ENCODE measurements at regions not wholly inside any gene's neighbourhood (a gene's known extent, or its start where the extent isn't known, plus 50 kb on each side); places are given as distances from the start of the nearest gene placed in this dataset. TPM values are rescaled to one million over a fixed set of nuclear protein-coding genes. Genes with fewer than 3 reads are reported as not detected.
"Not testable (repeated sequence)": the region's sequence is repeated elsewhere in the genome, so short reads cannot be mapped to it uniquely, and the experiment has no call there.

DNA sequence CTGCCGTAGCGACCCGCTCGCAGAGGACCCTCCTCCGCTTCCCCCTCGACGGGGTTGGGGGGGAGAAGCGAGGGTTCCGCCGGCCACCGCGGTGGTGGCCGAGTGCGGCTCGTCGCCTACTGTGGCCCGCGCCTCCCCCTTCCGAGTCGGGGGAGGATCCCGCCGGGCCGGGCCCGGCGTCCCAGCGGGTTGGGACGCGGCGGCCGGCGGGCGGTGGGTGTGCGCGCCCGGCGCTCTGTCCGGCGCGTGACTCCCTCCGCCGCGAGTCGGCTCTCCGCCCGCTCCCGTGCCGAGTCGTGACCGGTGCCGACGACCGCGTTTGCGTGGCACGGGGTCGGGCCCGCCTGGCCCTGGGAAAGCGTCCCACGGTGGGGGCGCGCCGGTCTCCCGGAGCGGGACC lies 2269.7 kb upstream of the TPTE start:
- H3K27me3 Mint-ChIP-seq (ENCODE audit: low read depth); H3K4me1 Mint-ChIP-seq; H3K36me3 Mint-ChIP-seq (ENCODE audit: low read depth); H3K9me3 Mint-ChIP-seq; DNase-seq (ENCODE audit: low read depth, low spot score); H3K27ac Mint-ChIP-seq (ENCODE audit: unreplicated experiment); H3K4me3 Mint-ChIP-seq: not testable (repeated sequence)

DNA sequence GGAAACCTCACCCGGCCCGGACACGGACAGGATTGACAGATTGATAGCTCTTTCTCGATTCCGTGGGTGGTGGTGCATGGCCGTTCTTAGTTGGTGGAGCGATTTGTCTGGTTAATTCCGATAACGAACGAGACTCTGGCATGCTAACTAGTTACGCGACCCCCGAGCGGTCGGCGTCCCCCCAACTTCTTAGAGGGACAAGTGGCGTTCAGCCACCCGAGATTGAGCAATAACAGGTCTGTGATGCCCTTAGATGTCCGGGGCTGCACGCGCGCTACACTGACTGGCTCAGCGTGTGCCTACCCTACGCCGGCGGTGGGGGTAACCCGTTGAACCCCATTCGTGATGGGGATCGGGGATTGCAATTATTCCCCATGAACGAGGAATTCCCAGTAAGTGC lies 2266.3 kb upstream of the TPTE start:
- H3K27me3 Mint-ChIP-seq (ENCODE audit: low read depth); H3K9me3 Mint-ChIP-seq; H3K36me3 Mint-ChIP-seq (ENCODE audit: low read depth); H3K4me3 Mint-ChIP-seq; H3K27ac Mint-ChIP-seq (ENCODE audit: unreplicated experiment); H3K4me1 Mint-ChIP-seq: not testable (repeated sequence)
- peak; percentile 23 for DNase-seq (ENCODE audit: low read depth, low spot score)

DNA sequence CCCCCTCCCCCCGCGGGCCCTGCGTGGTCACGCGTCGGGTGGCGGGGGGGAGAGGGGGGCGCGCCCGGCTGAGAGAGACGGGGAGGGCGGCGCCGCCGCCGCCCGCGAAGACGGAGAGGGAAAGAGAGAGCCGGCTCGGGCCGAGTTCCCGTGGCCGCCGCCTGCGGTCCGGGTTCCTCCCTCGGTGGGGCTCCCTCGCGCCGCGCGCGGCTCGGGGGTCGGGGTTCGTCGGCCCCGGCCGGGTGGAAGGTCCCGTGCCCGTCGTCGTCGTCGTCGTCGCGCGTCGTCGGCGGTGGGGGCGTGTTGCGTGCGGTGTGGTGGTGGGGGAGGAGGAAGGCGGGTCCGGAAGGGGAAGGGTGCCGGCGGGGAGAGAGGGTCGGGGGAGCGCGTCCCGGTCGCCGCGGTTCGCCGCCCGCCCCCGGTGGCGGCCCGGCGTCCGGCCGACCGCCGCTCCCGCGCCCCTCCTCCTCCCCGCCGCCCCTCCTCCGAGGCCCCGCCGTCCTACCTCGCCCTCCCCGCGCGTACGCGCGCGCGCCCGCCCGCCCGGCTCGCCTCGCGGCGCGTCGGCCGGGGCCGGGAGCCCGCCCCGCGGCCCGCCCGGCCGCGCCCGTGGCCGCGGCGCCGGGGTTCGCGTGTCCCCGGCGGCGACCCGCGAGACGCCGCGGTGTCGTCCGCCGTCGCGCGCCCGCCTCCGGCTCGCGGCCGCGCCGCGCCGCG lies 2264.1 kb upstream of the TPTE start:
- peak; percentile 36 for DNase-seq (ENCODE audit: low read depth, low spot score)
- not testable (repeated sequence) for H3K27me3 Mint-ChIP-seq (ENCODE audit: low read depth); H3K4me3 Mint-ChIP-seq; H3K4me1 Mint-ChIP-seq; H3K36me3 Mint-ChIP-seq (ENCODE audit: low read depth); H3K9me3 Mint-ChIP-seq; H3K27ac Mint-ChIP-seq (ENCODE audit: unreplicated experiment)

DNA sequence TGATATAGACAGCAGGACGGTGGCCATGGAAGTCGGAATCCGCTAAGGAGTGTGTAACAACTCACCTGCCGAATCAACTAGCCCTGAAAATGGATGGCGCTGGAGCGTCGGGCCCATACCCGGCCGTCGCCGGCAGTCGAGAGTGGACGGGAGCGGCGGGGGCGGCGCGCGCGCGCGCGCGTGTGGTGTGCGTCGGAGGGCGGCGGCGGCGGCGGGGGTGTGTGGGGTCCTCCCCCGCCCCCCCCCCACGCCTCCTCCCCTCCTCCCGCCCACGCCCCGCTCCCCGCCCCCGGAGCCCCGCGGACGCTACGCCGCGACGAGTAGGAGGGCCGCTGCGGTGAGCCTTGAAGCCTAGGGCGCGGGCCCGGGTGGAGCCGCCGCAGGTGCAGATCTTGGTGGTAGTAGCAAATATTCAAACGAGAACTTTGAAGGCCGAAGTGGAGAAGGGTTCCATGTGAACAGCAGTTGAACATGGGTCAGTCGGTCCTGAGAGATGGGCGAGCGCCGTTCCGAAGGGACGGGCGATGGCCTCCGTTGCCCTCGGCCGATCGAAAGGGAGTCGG lies 2261.2 kb upstream of the TPTE start:
- not testable (repeated sequence) for H3K27ac Mint-ChIP-seq (ENCODE audit: unreplicated experiment); DNase-seq (ENCODE audit: low read depth, low spot score); H3K4me1 Mint-ChIP-seq; H3K9me3 Mint-ChIP-seq; H3K4me3 Mint-ChIP-seq; H3K27me3 Mint-ChIP-seq (ENCODE audit: low read depth); H3K36me3 Mint-ChIP-seq (ENCODE audit: low read depth)

Small RNA genes lying in the stretch of these regions (microRNA-seq; reads per million reads assigned to microRNA genes)
- not detected for gene MIR3648-1
- not detected for gene MIR3687-1
- gene MIR6724-1: not detected
- gene MIR6724-2: not detected
